Right atrium auricular region (tissue), 2 donors: ENCODE measurements at regions not wholly inside any gene's neighbourhood (a gene's known extent, or its start where the extent isn't known, plus 50 kb on each side); places are given as distances from the start of the nearest gene placed in this dataset.

Source experiments
- DNase-seq: peaks from one replicate; pipeline ENCODE4 v3.0.0-alpha.2; 2019; ENCODE audit warnings: low spot score
- H3K27ac ChIP-seq, 2 donors: fragments of 200-600 bp; sonication (generic); 1 replicate in 1 of 2; 2 replicates in 1 of 2; pipeline ENCODE4 v1.5.1; 2016 to 2019
- H3K27me3 ChIP-seq, 2 donors: fragments of 200-600 bp; sonication (generic); one replicate each; pipeline versions ENCODE4 v1.5.1 to v1.6.0; 2017 to 2019
- H3K36me3 ChIP-seq: fragments of 200-600 bp; sonication (generic); one replicate; pipeline ENCODE4 v1.5.1; 2016
- H3K4me1 ChIP-seq, 2 donors: fragments of 200-600 bp; sonication (generic); one replicate each; pipeline versions ENCODE4 v1.5.1 to v1.6.0; 2017 to 2019
- H3K4me3 ChIP-seq, 2 donors: fragments of 200-600 bp; sonication (generic); 1 replicate in 1 of 2; 2 replicates in 1 of 2; pipeline ENCODE4 v1.5.1; 2017 to 2019; ENCODE audit warnings: mild to moderate bottlenecking in 1 of 2, moderate library complexity in 1 of 2
- H3K9me3 ChIP-seq, 2 donors: fragments of 200-600 bp; sonication (generic); one replicate each; pipeline ENCODE4 v1.5.1; 2019
- CTCF ChIP-seq, 2 donors: fragments of 200-600 bp; sonication (generic); IDR thresholded peaks; one replicate each; pipeline ENCODE4 v1.5.1; 2019; ENCODE audit warnings: antibody characterized with exemption in 2 of 2

GRCh38 chr20:6855104-6855503 lies 87.6 kb downstream of the BMP2 start:
- Histone ChIP-seq H3K36me3 (no peaks in the 10 kb centered on the region), H3K4me3 (no peak overlapping the region), H3K9me3 (no peaks in the 10 kb centered on the region), H3K27ac (no peak overlapping the region), H3K4me1 (no peaks in the 10 kb centered on the region), H3K27me3 (no peaks in the 10 kb centered on the region)
- TF ChIP-seq CTCF (IDR thresholded peaks at IDR 0.05) = no peak
- no peak for DNase-seq

- Histone ChIP-seq H3K27me3 (no peaks in the 10 kb centered on the region), H3K4me1 (no peaks in the 10 kb centered on the region), H3K9me3 (no peaks in the 10 kb centered on the region), H3K36me3 (no peaks in the 10 kb centered on the region), H3K27ac (no peak overlapping the region), H3K4me3 (no peak overlapping the region)
- TF ChIP-seq CTCF (IDR thresholded peaks at IDR 0.05) = no peak
- DNase-seq = no peak
These were observed 88.3 kb downstream of the BMP2 start for GRCh38 chr20:6855796-6856195.

GRCh38 chr20:6857927-6858326 lies 90.4 kb downstream of the BMP2 start:
- no peak for TF ChIP-seq CTCF (IDR thresholded peaks at IDR 0.05)
- DNase-seq = no peak
- Histone ChIP-seq H3K27ac (no peak overlapping the region), H3K36me3 (no peaks in the 10 kb centered on the region), H3K4me3 (no peak overlapping the region), H3K4me1 (no peaks in the 10 kb centered on the region), H3K27me3 (no peaks in the 10 kb centered on the region), H3K9me3 (no peaks in the 10 kb centered on the region)

- H3K27me3 ChIP-seq = no peaks in the 10 kb centered on the region
- H3K9me3 ChIP-seq = no peaks in the 10 kb centered on the region
- no peak for DNase-seq
- no peak overlapping the region for H3K27ac ChIP-seq
- no peak overlapping the region for H3K4me3 ChIP-seq
- TF ChIP-seq CTCF (IDR thresholded peaks at IDR 0.05) = no peak
- H3K4me1 ChIP-seq = no peaks in the 10 kb centered on the region
- H3K36me3 ChIP-seq = no peaks in the 10 kb centered on the region
These were observed 95.9 kb downstream of the BMP2 start for GRCh38 chr20:6863355-6863754.

- Histone ChIP-seq H3K4me3 (no peak overlapping the region), H3K36me3 (no peaks in the 10 kb centered on the region), H3K9me3 (no peaks in the 10 kb centered on the region), H3K4me1 (no peaks in the 10 kb centered on the region), H3K27me3 (no peaks in the 10 kb centered on the region), H3K27ac (no peak overlapping the region)
- DNase-seq = no peak
- TF ChIP-seq CTCF (IDR thresholded peaks at IDR 0.05) = no peak
These were observed 96.3 kb downstream of the BMP2 start for GRCh38 chr20:6863798-6864201.

DNA sequence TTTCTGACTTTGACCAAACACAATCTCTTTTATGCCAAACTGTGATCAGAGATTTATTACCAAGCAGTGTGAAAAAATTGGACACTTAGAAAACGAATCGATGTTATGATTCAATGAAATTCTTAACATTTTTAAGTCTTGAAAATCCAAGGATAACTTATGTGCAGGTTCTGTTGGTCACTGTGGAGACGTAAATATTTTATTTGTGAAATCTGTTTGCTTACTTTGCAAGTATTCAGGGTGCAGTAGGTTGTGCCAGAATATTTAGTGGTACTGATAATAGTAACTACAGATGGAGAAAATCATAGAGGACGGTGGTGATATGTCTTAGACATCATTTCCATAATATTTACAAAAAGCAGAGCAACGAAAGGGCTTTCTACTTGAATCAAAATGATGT lies 97.3 kb downstream of the BMP2 start:
- Histone ChIP-seq H3K4me1 (no peaks in the 10 kb centered on the region), H3K36me3 (no peaks in the 10 kb centered on the region), H3K9me3 (no peaks in the 10 kb centered on the region), H3K27ac (no peak overlapping the region), H3K4me3 (no peak overlapping the region), H3K27me3 (no peaks in the 10 kb centered on the region)
- DNase-seq = no peak
- TF ChIP-seq CTCF (IDR thresholded peaks at IDR 0.05) = no peak
